SU-DHL-6 (cell line): ENCODE measurements at regions not wholly inside any gene's neighbourhood (a gene's known extent, or its start where the extent isn't known, plus 50 kb on each side); places are given as distances from the start of the nearest gene placed in this dataset.
"Not testable (repeated sequence)": the region's sequence is repeated elsewhere in the genome, so short reads cannot be mapped to it uniquely, and the experiment has no call there.

Experiments
- H2AFZ ChIP-seq: fragments of 200-600 bp; sonication (generic); 2 replicates; pipeline ENCODE4 v1.6.1; 2014; ENCODE audit warnings: low read depth, mild to moderate bottlenecking, moderate library complexity, mixed read lengths, antibody characterized with exemption, low read length; ENCODE audit not compliant: severe bottlenecking
- H3F3A ChIP-seq: fragments of 200-600 bp; shearing (Covaris generic); 2 replicates; pipeline ENCODE4 v1.6.0; 2016; ENCODE audit warnings: antibody characterized with exemption, mild to moderate bottlenecking; ENCODE audit not compliant: insufficient read depth
- H3K27ac ChIP-seq: fragments of 200-600 bp; sonication (generic); 2 replicates; pipeline ENCODE4 v1.5.1; 2016; ENCODE audit warnings: low read depth, mild to moderate bottlenecking, low read length, moderate library complexity, mixed read lengths
- H3K27me3 ChIP-seq: fragments of 200-600 bp; sonication (generic), shearing (Covaris generic); 2 replicates; pipeline ENCODE4 v1.6.0; 2014; ENCODE audit warnings: mild to moderate bottlenecking, low read length
- H3K36me3 ChIP-seq: fragments of 200-600 bp; sonication (generic); 2 replicates; pipeline ENCODE4 v1.6.1; 2014; ENCODE audit warnings: mild to moderate bottlenecking, low read length, mixed read lengths
- H3K4me2 ChIP-seq: fragments of 300-600, 200-600 bp; shearing (Covaris generic), sonication (generic); 2 replicates; pipeline ENCODE4 v1.6.0; 2014; ENCODE audit warnings: low read length, low read depth, mild to moderate bottlenecking; ENCODE audit not compliant: poor library complexity, severe bottlenecking
- H3K4me3 ChIP-seq: fragments of 200-600 bp; sonication (generic); 2 replicates; pipeline ENCODE4 v1.5.1; 2014; ENCODE audit warnings: antibody characterized with exemption, low read length, mild to moderate bottlenecking, mixed read lengths; ENCODE audit not compliant: insufficient read depth, poor library complexity, severe bottlenecking
- H3K79me2 ChIP-seq: fragments of 200-600 bp; sonication (generic); 2 replicates; pipeline ENCODE4 v1.6.1; 2014; ENCODE audit warnings: mild to moderate bottlenecking, low read length, moderate library complexity; ENCODE audit not compliant: insufficient read depth
- H3K9ac ChIP-seq: fragments of 200-600 bp; sonication (generic); 2 replicates; pipeline ENCODE4 v1.7.0; 2014; ENCODE audit warnings: mild to moderate bottlenecking, low read length
- H3K9me2 ChIP-seq: fragments of 200-600 bp; sonication (generic); replicated peaks from 2 replicates; pipeline ENCODE4 v1.6.1; 2014; ENCODE audit warnings: low read length; ENCODE audit not compliant: insufficient read depth
- H3K9me3 ChIP-seq: fragments of 200-600 bp; sonication (generic); 2 replicates; pipeline ENCODE4 v1.6.1; 2014; ENCODE audit warnings: low read length, mixed read lengths; ENCODE audit not compliant: insufficient read depth
- H4K20me1 ChIP-seq: fragments of 200-600 bp; sonication (generic); 2 replicates; pipeline ENCODE4 v1.6.1; 2014; ENCODE audit warnings: low read depth, mild to moderate bottlenecking, antibody characterized with exemption, low read length, moderate library complexity, mixed read lengths
- CTCF ChIP-seq: fragments of 200-600 bp; sonication (generic); IDR thresholded peaks from one replicate; pipeline ENCODE4 v1.5.1; 2017; ENCODE audit warnings: antibody characterized with exemption, mild to moderate bottlenecking, low read length, moderate library complexity; ENCODE audit not compliant: insufficient read depth, poor library complexity, severe bottlenecking
- EZH2phosphoT487 ChIP-seq: fragments of 200-600 bp; sonication (generic), shearing (Covaris generic); conservative IDR thresholded peaks from 2 replicates; pipeline ENCODE4 v1.6.1; 2018; ENCODE audit warnings: mild to moderate bottlenecking, antibody characterized with exemption, low read length, moderate library complexity, mixed read lengths

DNA sequence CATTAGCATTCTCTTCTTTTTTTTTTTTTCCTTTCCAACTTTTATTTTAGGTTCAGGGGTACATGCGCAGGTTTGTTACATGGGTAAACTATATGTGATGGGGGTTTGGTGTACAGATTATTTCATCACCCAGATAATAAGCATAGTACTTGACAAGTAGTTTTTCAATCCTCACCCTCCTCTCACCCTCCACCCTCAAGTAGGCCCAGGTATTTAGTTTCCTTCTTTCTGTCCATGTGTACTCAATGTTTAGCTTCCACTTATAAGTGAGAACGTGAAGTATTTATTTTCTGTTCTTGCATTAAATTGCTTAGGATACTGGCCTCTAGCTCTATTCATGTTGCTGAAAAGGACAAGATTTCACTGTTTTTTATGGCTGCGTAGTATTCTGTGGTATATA, 140.8 kb upstream of the PGRMC2 start:
- H3K4me2 ChIP-seq, result peak overlapping the region; percentile 21
- H3K9me2 ChIP-seq, result no peaks in the 10 kb centered on the region
- H3K36me3 ChIP-seq, result no peaks in the 10 kb centered on the region
- H3K9me3 ChIP-seq, result no peaks in the 10 kb centered on the region
- TF ChIP-seq CTCF (no peak), EZH2phosphoT487 (no peak)
- no peaks in the 10 kb centered on the region for H3F3A ChIP-seq
- H3K27me3 ChIP-seq, result no peaks in the 10 kb centered on the region
- no peaks in the 10 kb centered on the region for H3K79me2 ChIP-seq
- no peak overlapping the region for H3K4me3 ChIP-seq
- no peaks in the 10 kb centered on the region for H4K20me1 ChIP-seq
- H3K9ac ChIP-seq, result no peak overlapping the region
- no peak overlapping the region for H2AFZ ChIP-seq
- no peak overlapping the region for H3K27ac ChIP-seq

GRCh38 chr4:128427832-128428366, 140.3 kb upstream of the PGRMC2 start:
- Histone ChIP-seq H3K27me3 (no peaks in the 10 kb centered on the region), H3K79me2 (no peaks in the 10 kb centered on the region), H3K9me2 (no peaks in the 10 kb centered on the region), H3K9ac (no peak overlapping the region), H3K36me3 (no peaks in the 10 kb centered on the region), H3K4me2 (peak overlapping the region; percentile 21), H3K27ac (no peak overlapping the region), H3F3A (no peaks in the 10 kb centered on the region), H3K4me3 (no peak overlapping the region), H2AFZ (peak overlapping the region; percentile 80), H4K20me1 (no peaks in the 10 kb centered on the region), H3K9me3 (no peaks in the 10 kb centered on the region)
- no peak for TF ChIP-seq CTCF

DNA sequence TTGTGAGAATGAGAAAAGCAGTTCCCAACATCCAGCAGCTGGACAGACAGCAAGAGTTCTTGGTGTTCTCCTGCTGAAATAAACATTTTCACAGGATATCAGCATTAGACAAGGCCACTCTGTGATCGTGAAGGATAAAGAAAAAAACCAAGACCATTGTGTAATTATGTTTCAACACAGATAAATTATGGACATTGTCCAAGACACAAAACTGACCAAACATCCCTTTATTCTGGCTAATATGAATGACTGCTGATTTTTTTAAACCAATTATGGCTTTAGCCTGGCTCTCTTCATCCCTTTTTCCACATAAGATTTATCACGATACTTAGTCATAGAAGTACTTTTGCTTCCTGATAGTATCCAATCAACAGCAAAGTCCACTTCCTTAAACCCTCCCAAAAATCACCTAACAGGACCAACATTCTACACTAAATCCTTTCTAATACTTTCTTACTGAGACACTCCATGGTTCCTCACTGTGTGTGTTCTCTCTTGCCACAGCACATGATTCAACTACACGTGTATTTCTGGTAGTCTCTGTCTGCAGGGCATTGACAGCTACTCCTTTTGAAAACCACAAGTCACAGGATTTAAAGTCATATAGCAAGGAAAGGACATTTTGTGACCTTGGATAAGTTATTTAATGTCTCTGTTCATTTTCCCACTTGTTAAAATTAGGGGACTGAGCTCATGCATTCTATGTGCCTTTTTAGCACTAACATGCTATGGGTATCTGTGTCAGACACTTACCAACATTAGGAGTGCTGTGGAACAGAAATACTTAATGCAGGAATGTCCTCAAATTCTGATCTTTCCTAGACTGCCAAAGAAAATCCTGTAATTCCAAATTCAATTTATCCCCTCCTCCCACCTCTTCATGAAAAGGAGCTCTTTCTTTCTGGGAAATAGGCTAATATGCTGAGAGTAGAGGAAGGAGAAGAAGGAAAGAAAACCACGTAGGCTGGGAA, 137.2 kb upstream of the PGRMC2 start:
- H3K9ac ChIP-seq, result no peak overlapping the region
- H3K9me2 ChIP-seq, result no peaks in the 10 kb centered on the region
- H3K4me2 ChIP-seq, result no peak overlapping the region
- no peaks in the 10 kb centered on the region for H3K36me3 ChIP-seq
- TF ChIP-seq CTCF (no peak), EZH2phosphoT487 (no peak)
- H3K27ac ChIP-seq, result no peak overlapping the region
- no peak overlapping the region for H3K4me3 ChIP-seq
- H4K20me1 ChIP-seq, result no peaks in the 10 kb centered on the region
- no peaks in the 10 kb centered on the region for H3K27me3 ChIP-seq
- no peaks in the 10 kb centered on the region for H3K79me2 ChIP-seq
- H3F3A ChIP-seq, result no peaks in the 10 kb centered on the region
- H2AFZ ChIP-seq, result no peak overlapping the region
- no peaks in the 10 kb centered on the region for H3K9me3 ChIP-seq

DNA sequence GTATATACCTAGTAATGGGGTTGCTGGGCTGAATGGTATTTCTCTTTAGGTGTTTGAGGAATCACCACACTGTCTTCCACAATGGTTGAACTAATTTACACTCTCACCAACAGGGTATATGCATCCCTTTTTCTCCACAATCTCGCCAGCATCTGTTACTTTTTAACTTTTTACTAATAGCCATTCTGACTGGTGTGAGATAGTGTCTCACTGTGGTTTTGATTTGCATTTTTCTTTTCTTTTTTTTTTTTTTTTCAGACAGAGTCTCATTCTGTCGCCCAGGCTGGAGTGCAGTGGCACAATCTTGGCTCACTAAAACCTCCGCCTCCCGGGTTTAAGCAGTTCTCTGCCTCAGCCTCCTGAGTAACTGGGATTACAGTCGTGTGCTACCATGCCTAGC, 134.7 kb upstream of the PGRMC2 start:
- not testable (repeated sequence) for H3K4me3 ChIP-seq, H3K9ac ChIP-seq, H2AFZ ChIP-seq, H3K9me2 ChIP-seq, H3K27ac ChIP-seq, H3K4me2 ChIP-seq, H3F3A ChIP-seq, H3K27me3 ChIP-seq, H3K9me3 ChIP-seq, H3K36me3 ChIP-seq, H3K79me2 ChIP-seq, H4K20me1 ChIP-seq
